ENCODE measurements at regions not wholly inside any gene's neighbourhood (a gene's known extent, or its start where the extent isn't known, plus 50 kb on each side); places are given as distances from the start of the nearest gene placed in this dataset.

DNA sequence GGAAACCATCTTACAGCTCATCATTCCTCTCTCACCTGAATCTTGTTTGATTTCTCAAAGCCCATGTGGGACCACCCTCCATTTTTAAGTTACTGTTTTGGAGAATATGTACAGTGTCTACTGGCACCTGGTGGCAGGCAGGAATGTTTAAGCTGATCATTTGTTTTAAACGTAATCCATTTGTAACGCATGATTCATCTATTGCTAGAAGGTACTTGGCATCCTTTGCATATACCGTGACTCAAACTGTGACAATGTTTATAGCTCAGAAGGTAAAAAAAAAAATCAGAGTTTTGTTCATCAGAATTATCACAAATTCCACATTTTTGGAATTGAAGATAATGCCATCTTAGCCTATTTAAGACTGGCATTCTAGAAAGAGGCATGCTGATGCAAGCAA lies 1007.5 kb upstream of the EEF2KMT start:
- Histone ChIP-seq H3K79me1 (ENCODE audit: low read length) (no peaks in the 10 kb centered on the region), H3K4me2 (ENCODE audit: low read length) (no peak overlapping the region), H2BK12ac (ENCODE audit: low read length) (no peak overlapping the region), H2BK5ac (ENCODE audit: low read depth, low read length, poor library complexity) (no peak overlapping the region), H3K9ac (ENCODE audit: low read length) (no peak overlapping the region), H3K18ac (ENCODE audit: low read length) (no peak overlapping the region), H2AK5ac (ENCODE audit: low read length) (no peak overlapping the region), H2AFZ (ENCODE audit: insufficient read depth, low read length, poor library complexity) (no peak overlapping the region), H3K9me3 (ENCODE audit: insufficient read depth, low read depth, low read length) (peaks cover 1% of the 10 kb centered on the region), H3K4me1 (ENCODE audit: control insufficient read depth in 1 of 2, insufficient read depth in 2 of 2, low read length in 2 of 2) (no peaks in the 10 kb centered on the region), H3K36me3 (ENCODE audit: control insufficient read depth in 1 of 2, insufficient read depth in 2 of 2, low read length in 2 of 2) (no peaks in the 10 kb centered on the region), H4K91ac (ENCODE audit: low read depth, low read length) (no peak overlapping the region), H2BK120ac (ENCODE audit: insufficient read depth, low read length, poor library complexity) (no peak overlapping the region), H4K8ac (ENCODE audit: low read depth, low read length) (no peak overlapping the region), H4K12ac (ENCODE audit: low read depth, low read length) (no peak overlapping the region), H3K23ac (ENCODE audit: low read length) (no peak overlapping the region), H3K4me3 (ENCODE audit: low read depth, low read length) (no peak overlapping the region), H3K27ac (ENCODE audit: low read depth, low read length) (no peak overlapping the region), H3K79me2 (ENCODE audit: control insufficient read depth, insufficient read depth, low read length, poor library complexity) (no peaks in the 10 kb centered on the region), H3K4ac (ENCODE audit: low read depth, low read length) (no peak overlapping the region), H3K27me3 (ENCODE audit: insufficient read depth, low read length) (no peaks in the 10 kb centered on the region), H3K14ac (ENCODE audit: low read length) (no peak overlapping the region)
- WGBS (ENCODE audit: extremely low coverage, insufficient coverage, insufficient read length): no CpG with 5 or more reads among the region's 3 CpGs
- DNase-seq: no peak

GRCh38 chr16:6104428-6104827 lies 1006.8 kb upstream of the EEF2KMT start:
- Histone ChIP-seq H3K79me1 (ENCODE audit: low read length) (no peaks in the 10 kb centered on the region), H3K27me3 (ENCODE audit: insufficient read depth, low read length) (no peaks in the 10 kb centered on the region), H3K79me2 (ENCODE audit: control insufficient read depth, insufficient read depth, low read length, poor library complexity) (no peaks in the 10 kb centered on the region), H4K91ac (ENCODE audit: low read depth, low read length) (no peak overlapping the region), H3K18ac (ENCODE audit: low read length) (no peak overlapping the region), H3K4me3 (ENCODE audit: low read depth, low read length) (no peak overlapping the region), H3K27ac (ENCODE audit: low read depth, low read length) (no peak overlapping the region), H2BK5ac (ENCODE audit: low read depth, low read length, poor library complexity) (no peak overlapping the region), H2AK5ac (ENCODE audit: low read length) (no peak overlapping the region), H3K9me3 (ENCODE audit: insufficient read depth, low read depth, low read length) (peaks cover 1% of the 10 kb centered on the region), H4K12ac (ENCODE audit: low read depth, low read length) (no peak overlapping the region), H3K36me3 (ENCODE audit: control insufficient read depth in 1 of 2, insufficient read depth in 2 of 2, low read length in 2 of 2) (no peaks in the 10 kb centered on the region), H3K4ac (ENCODE audit: low read depth, low read length) (no peak overlapping the region), H3K14ac (ENCODE audit: low read length) (no peak overlapping the region), H3K23ac (ENCODE audit: low read length) (no peak overlapping the region), H2BK12ac (ENCODE audit: low read length) (no peak overlapping the region), H2BK120ac (ENCODE audit: insufficient read depth, low read length, poor library complexity) (no peak overlapping the region), H4K8ac (ENCODE audit: low read depth, low read length) (no peak overlapping the region), H3K4me1 (ENCODE audit: control insufficient read depth in 1 of 2, insufficient read depth in 2 of 2, low read length in 2 of 2) (no peaks in the 10 kb centered on the region), H2AFZ (ENCODE audit: insufficient read depth, low read length, poor library complexity) (no peak overlapping the region), H3K9ac (ENCODE audit: low read length) (no peak overlapping the region), H3K4me2 (ENCODE audit: low read length) (no peak overlapping the region)
- no CpG with 5 or more reads among the region's 3 CpGs for WGBS (ENCODE audit: extremely low coverage, insufficient coverage, insufficient read length)
- DNase-seq: no peak

DNA sequence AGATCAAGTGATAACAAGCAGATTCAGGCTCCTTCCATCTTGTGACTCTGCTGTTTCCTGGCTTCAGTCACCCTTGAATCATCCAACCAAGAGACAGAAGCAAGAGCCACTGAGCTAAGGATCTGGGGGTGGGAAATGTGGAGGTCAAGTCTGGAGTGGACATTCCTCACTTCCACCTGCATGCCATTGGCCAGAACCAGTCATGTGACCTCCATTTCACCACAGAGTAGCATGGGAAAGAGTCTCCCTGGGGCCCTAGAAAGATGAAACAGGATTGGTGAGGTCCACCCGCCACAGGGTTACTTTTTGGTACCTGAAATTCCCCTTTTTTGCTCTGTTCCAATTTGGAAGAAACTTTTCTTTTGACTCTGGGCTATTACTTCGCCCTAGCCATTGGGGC lies 1006.0 kb upstream of the EEF2KMT start:
- Histone ChIP-seq H3K36me3 (ENCODE audit: control insufficient read depth in 1 of 2, insufficient read depth in 2 of 2, low read length in 2 of 2) (no peaks in the 10 kb centered on the region), H4K12ac (ENCODE audit: low read depth, low read length) (no peak overlapping the region)
- WGBS (ENCODE audit: extremely low coverage, insufficient coverage, insufficient read length): no CpG with 5 or more reads among the region's 2 CpGs

GRCh38 chr16:6099102-6099501 lies 1001.5 kb upstream of the EEF2KMT start:
- no CpG with 5 or more reads among the region's 4 CpGs for WGBS (ENCODE audit: extremely low coverage, insufficient coverage, insufficient read length)
- Histone ChIP-seq H2BK120ac (ENCODE audit: insufficient read depth, low read length, poor library complexity) (no peak overlapping the region), H3K27me3 (ENCODE audit: insufficient read depth, low read length) (no peaks in the 10 kb centered on the region), H3K4me1 (ENCODE audit: control insufficient read depth in 1 of 2, insufficient read depth in 2 of 2, low read length in 2 of 2) (no peaks in the 10 kb centered on the region), H2AFZ (ENCODE audit: insufficient read depth, low read length, poor library complexity) (no peak overlapping the region), H3K4me2 (ENCODE audit: low read length) (no peak overlapping the region), H3K4me3 (ENCODE audit: low read depth, low read length) (no peak overlapping the region), H3K23ac (ENCODE audit: low read length) (no peak overlapping the region), H3K27ac (ENCODE audit: low read depth, low read length) (no peak overlapping the region), H3K79me2 (ENCODE audit: control insufficient read depth, insufficient read depth, low read length, poor library complexity) (no peaks in the 10 kb centered on the region), H3K18ac (ENCODE audit: low read length) (no peak overlapping the region), H3K9ac (ENCODE audit: low read length) (no peak overlapping the region), H3K79me1 (ENCODE audit: low read length) (no peaks in the 10 kb centered on the region), H4K8ac (ENCODE audit: low read depth, low read length) (no peak overlapping the region), H2AK5ac (ENCODE audit: low read length) (no peak overlapping the region), H3K4ac (ENCODE audit: low read depth, low read length) (no peak overlapping the region), H4K91ac (ENCODE audit: low read depth, low read length) (no peak overlapping the region), H3K14ac (ENCODE audit: low read length) (no peak overlapping the region), H4K12ac (ENCODE audit: low read depth, low read length) (no peak overlapping the region), H3K36me3 (ENCODE audit: control insufficient read depth in 1 of 2, insufficient read depth in 2 of 2, low read length in 2 of 2) (no peaks in the 10 kb centered on the region), H2BK12ac (ENCODE audit: low read length) (no peak overlapping the region), H2BK5ac (ENCODE audit: low read depth, low read length, poor library complexity) (no peak overlapping the region), H3K9me3 (ENCODE audit: insufficient read depth, low read depth, low read length) (peaks cover 1% of the 10 kb centered on the region)
- DNase-seq: no peak

More for the DNA sequence above, 1006.0 kb upstream of the EEF2KMT start:
- Histone ChIP-seq H2AFZ (ENCODE audit: insufficient read depth, low read length, poor library complexity) (no peak overlapping the region), H2AK5ac (ENCODE audit: low read length) (no peak overlapping the region), H2BK12ac (ENCODE audit: low read length) (no peak overlapping the region), H3K9ac (ENCODE audit: low read length) (no peak overlapping the region), H3K4me2 (ENCODE audit: low read length) (no peak overlapping the region), H3K79me2 (ENCODE audit: control insufficient read depth, insufficient read depth, low read length, poor library complexity) (no peaks in the 10 kb centered on the region), H3K79me1 (ENCODE audit: low read length) (no peaks in the 10 kb centered on the region), H4K8ac (ENCODE audit: low read depth, low read length) (no peak overlapping the region), H3K4me3 (ENCODE audit: low read depth, low read length) (no peak overlapping the region), H3K18ac (ENCODE audit: low read length) (no peak overlapping the region), H3K14ac (ENCODE audit: low read length) (no peak overlapping the region), H3K27ac (ENCODE audit: low read depth, low read length) (no peak overlapping the region), H2BK120ac (ENCODE audit: insufficient read depth, low read length, poor library complexity) (no peak overlapping the region), H3K9me3 (ENCODE audit: insufficient read depth, low read depth, low read length) (peaks cover 1% of the 10 kb centered on the region), H3K23ac (ENCODE audit: low read length) (no peak overlapping the region), H2BK5ac (ENCODE audit: low read depth, low read length, poor library complexity) (no peak overlapping the region), H3K4me1 (ENCODE audit: control insufficient read depth in 1 of 2, insufficient read depth in 2 of 2, low read length in 2 of 2) (no peaks in the 10 kb centered on the region), H4K91ac (ENCODE audit: low read depth, low read length) (no peak overlapping the region), H3K4ac (ENCODE audit: low read depth, low read length) (no peak overlapping the region), H3K27me3 (ENCODE audit: insufficient read depth, low read length) (no peaks in the 10 kb centered on the region)
- DNase-seq: no peak
